ENCODE measurements at regions not wholly inside any gene's neighbourhood (a gene's known extent, or its start where the extent isn't known, plus 50 kb on each side); places are given as distances from the start of the nearest gene placed in this dataset.
A peak's percentile ranks its signal among the peaks of the same experiment; 100 is the strongest.

- H3K9me3 ChIP-seq, result peaks cover 0 to 26% (median 22%) of the 10 kb centered on the region in 4 donors
- WGBS, 5 donors, result 82 to 87% (median 86%) methylated on average over 8 of the region's 8 CpGs
- DNase-seq, result no peak
- TF ChIP-seq POLR2A (IDR thresholded peaks at IDR 0.05), result no peak
- H3K4me3 ChIP-seq, result no peak overlapping the region
- H3K27ac ChIP-seq, result no peak overlapping the region
- H3K27me3 ChIP-seq, result peaks cover 0 to 3% (median 0%) of the 10 kb centered on the region in 3 donors
- H3K4me1 ChIP-seq, result no peaks in the 10 kb centered on the region
- H3K36me3 ChIP-seq, result no peaks in the 10 kb centered on the region
- intact Hi-C loops (cut with DNase I; ENCODE audit: low total_unique reads), result no loop called here
These were observed 215.9 kb upstream of the KCNG1 start for GRCh38 chr20:51238675-51239305.

GRCh38 chr20:51237791-51238190, 214.9 kb upstream of the KCNG1 start:
- no peaks in the 10 kb centered on the region for H3K4me1 ChIP-seq
- H3K36me3 ChIP-seq, result no peaks in the 10 kb centered on the region
- TF ChIP-seq EP300 (IDR thresholded peaks at IDR 0.05) (no peak), POLR2A (IDR thresholded peaks at IDR 0.05) (no peak), POLR2AphosphoS5 (IDR thresholded peaks at IDR 0.05) (no peak), CTCF (IDR thresholded peaks at IDR 0.05) (no peak)
- peaks cover 0 to 19% (median 16%) of the 10 kb centered on the region in 4 donors for H3K9me3 ChIP-seq
- 70 to 84% (median 74%) methylated on average over 10 to 11 of the region's 11 CpGs for WGBS, 5 donors
- intact Hi-C loops (cut with DNase I; ENCODE audit: low total_unique reads), result no loop called here
- DNase-seq, result no peak
- H3K27me3 ChIP-seq, result peaks cover 0 to 13% (median 5%) of the 10 kb centered on the region in 3 donors
- H3K4me3 ChIP-seq, result no peak overlapping the region
- no peak overlapping the region for H3K27ac ChIP-seq

- Histone ChIP-seq H3K4me3 (no peak overlapping the region), H3K27me3 (peaks cover 0 to 13% (median 5%) of the 10 kb centered on the region in 3 donors), H3K9me3 (peaks cover 0 to 14% (median 11%) of the 10 kb centered on the region in 4 donors), H3K36me3 (no peaks in the 10 kb centered on the region), H3K27ac (no peak overlapping the region), H3K4me1 (no peaks in the 10 kb centered on the region)
- DNase-seq, result no peak
- no peak for TF ChIP-seq CTCF (IDR thresholded peaks at IDR 0.05)
- TF ChIP-seq EP300 (IDR thresholded peaks at IDR 0.05), result no peak
- no peak for TF ChIP-seq POLR2A (IDR thresholded peaks at IDR 0.05)
- TF ChIP-seq POLR2AphosphoS5 (IDR thresholded peaks at IDR 0.05), result no peak
- WGBS, 5 donors, result 53 to 68% (median 67%) methylated on average over 6 of the region's 6 CpGs
- intact Hi-C loops (cut with DNase I; ENCODE audit: low total_unique reads), result no loop called here
These were observed 214.4 kb upstream of the KCNG1 start for GRCh38 chr20:51237278-51237677.

- H3K4me1 ChIP-seq, result no peaks in the 10 kb centered on the region
- peaks cover 0 to 21% (median 11%) of the 10 kb centered on the region in 3 donors for H3K27me3 ChIP-seq
- no peaks in the 10 kb centered on the region for H3K36me3 ChIP-seq
- H3K9me3 ChIP-seq, result peaks cover 0 to 8% (median 3%) of the 10 kb centered on the region in 4 donors
- intact Hi-C loops (cut with DNase I; ENCODE audit: low total_unique reads), result no loop called here
- no peak overlapping the region for H3K27ac ChIP-seq
- no peak for TF ChIP-seq POLR2A (IDR thresholded peaks at IDR 0.05)
- TF ChIP-seq POLR2AphosphoS5 (IDR thresholded peaks at IDR 0.05), result no peak
- no peak for TF ChIP-seq CTCF (IDR thresholded peaks at IDR 0.05)
- TF ChIP-seq EP300 (IDR thresholded peaks at IDR 0.05), result no peak
- WGBS, 5 donors, result 85 to 97% (median 89%) methylated on average over 2 of the region's 2 CpGs
- no peak overlapping the region for H3K4me3 ChIP-seq
- DNase-seq, result peak in 1 of 2 donors; percentile 11
These were observed 213.5 kb upstream of the KCNG1 start for GRCh38 chr20:51236421-51236820.

GRCh38 chr20:51233345-51233744, 210.4 kb upstream of the KCNG1 start:
- no peak for DNase-seq
- 77 to 89% (median 85%) methylated on average over 6 of the region's 6 CpGs for WGBS, 5 donors
- H3K4me3 ChIP-seq, result no peak overlapping the region
- H3K4me1 ChIP-seq, result no peaks in the 10 kb centered on the region
- no peak overlapping the region for H3K27ac ChIP-seq
- peaks cover 0 to 8% (median 3%) of the 10 kb centered on the region in 4 donors for H3K9me3 ChIP-seq
- TF ChIP-seq EP300 (IDR thresholded peaks at IDR 0.05) (no peak), CTCF (IDR thresholded peaks at IDR 0.05) (no peak), POLR2A (IDR thresholded peaks at IDR 0.05) (no peak), POLR2AphosphoS5 (IDR thresholded peaks at IDR 0.05) (no peak)
- H3K27me3 ChIP-seq, result peaks cover 0 to 38% (median 11%) of the 10 kb centered on the region in 3 donors
- no peaks in the 10 kb centered on the region for H3K36me3 ChIP-seq
- intact Hi-C loops (cut with DNase I; ENCODE audit: low total_unique reads), result no loop called here

Measured in stomach (tissue), 8 donors.